Bronchial epithelial cell (primary cell): ENCODE measurements at regions not wholly inside any gene's neighbourhood (a gene's known extent, or its start where the extent isn't known, plus 50 kb on each side); places are given as distances from the start of the nearest gene placed in this dataset.
A peak's percentile ranks its signal among the peaks of the same experiment; 100 is the strongest.

Experiments used
- DNase-seq: peaks from one replicate; pipeline ENCODE4 v3.0.0-alpha.2; 2010; ENCODE audit warnings: low read depth
- FAIRE-seq: peaks from 2 replicates; lab custom pipeline; 2011; peaks lifted over from hg19 to GRCh38; lab: Jason Lieb, UNC
- H3K27me3 ChIP-seq: 2 replicates; pipeline ENCODE4 v1.5.1; 2011; ENCODE audit warnings: low read length; ENCODE audit not compliant: control insufficient read depth, insufficient read depth
- H3K36me3 ChIP-seq: 2 replicates; pipeline ENCODE4 v1.5.1; 2011; ENCODE audit warnings: low read length; ENCODE audit not compliant: control insufficient read depth, insufficient read depth
- H3K4me3 ChIP-seq: 2 replicates; pipeline ENCODE4 v1.5.1; 2011; ENCODE audit warnings: mild to moderate bottlenecking, low read depth, low read length, control low read depth
- TF ChIP-seq, protein P1 (sequence below): IDR thresholded peaks from 2 replicates; pipeline ENCODE4 v1.5.1; 2011; ENCODE audit warnings: mild to moderate bottlenecking, moderate library complexity, low read length, control low read depth, inconsistent platforms; ENCODE audit not compliant: insufficient read depth, severe bottlenecking

DNA sequence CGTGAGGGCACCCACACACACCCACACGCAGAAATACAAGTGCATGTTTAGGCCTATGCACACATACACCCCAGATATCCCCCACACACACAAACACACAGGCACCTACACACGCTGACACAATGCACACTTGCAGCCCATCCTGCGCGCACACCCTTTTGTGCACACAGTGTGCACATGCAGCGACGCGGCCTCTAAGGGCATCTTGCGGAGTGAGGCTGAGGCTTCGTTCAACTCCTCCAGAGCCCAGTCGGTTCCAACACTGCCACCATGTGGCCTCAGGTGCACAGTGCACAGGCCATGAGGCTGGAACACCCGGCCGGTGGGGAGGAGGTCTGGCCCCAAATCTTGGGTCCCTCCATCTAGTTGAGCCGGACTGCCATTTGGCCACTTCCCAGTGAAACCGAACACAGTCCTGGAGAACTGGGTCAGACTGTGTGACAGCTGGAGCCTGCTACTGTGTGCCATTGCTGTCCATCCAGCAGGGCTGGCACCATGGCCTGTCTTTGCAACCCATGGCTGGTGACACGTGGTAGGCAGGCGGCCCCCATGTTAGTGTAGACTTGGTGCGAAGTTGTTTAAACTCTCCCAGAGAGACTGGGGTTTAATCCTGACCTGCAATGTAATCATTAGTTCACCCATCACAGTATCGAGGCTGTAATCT, 97.7 kb upstream of the MVB12B start:
- Histone ChIP-seq H3K36me3 (no peaks in the 10 kb centered on the region), H3K4me3 (no peak overlapping the region), H3K27me3 (peaks cover 3% of the 10 kb centered on the region)
- peak; percentile 50 for FAIRE-seq
- peak; percentile 49 for DNase-seq
- TF ChIP-seq, protein P1, sequence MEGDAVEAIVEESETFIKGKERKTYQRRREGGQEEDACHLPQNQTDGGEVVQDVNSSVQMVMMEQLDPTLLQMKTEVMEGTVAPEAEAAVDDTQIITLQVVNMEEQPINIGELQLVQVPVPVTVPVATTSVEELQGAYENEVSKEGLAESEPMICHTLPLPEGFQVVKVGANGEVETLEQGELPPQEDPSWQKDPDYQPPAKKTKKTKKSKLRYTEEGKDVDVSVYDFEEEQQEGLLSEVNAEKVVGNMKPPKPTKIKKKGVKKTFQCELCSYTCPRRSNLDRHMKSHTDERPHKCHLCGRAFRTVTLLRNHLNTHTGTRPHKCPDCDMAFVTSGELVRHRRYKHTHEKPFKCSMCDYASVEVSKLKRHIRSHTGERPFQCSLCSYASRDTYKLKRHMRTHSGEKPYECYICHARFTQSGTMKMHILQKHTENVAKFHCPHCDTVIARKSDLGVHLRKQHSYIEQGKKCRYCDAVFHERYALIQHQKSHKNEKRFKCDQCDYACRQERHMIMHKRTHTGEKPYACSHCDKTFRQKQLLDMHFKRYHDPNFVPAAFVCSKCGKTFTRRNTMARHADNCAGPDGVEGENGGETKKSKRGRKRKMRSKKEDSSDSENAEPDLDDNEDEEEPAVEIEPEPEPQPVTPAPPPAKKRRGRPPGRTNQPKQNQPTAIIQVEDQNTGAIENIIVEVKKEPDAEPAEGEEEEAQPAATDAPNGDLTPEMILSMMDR = peak; percentile 95

DNA sequence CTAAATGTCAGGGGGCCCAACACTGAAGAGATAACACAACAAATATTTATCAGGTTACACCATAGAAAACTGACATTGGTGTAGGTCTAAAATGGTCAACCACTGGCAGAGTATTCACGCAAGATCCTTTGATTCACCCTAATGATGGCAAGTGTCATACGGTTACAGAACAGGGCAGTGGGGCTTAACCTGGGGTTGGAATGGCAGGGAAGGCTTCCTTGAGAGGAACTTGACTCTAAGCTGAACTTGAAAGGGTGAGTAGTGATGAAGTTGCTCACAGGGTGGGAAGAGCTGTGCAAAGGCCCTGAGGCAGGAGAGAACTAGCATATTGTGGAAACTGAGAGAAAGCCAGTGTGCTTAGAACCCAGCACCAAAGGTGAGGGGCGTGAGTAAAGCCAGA, 97.1 kb upstream of the MVB12B start:
- DNase-seq (no peak), FAIRE-seq (no peak)
- H3K36me3 ChIP-seq = no peaks in the 10 kb centered on the region
- no peak overlapping the region for H3K4me3 ChIP-seq
- TF ChIP-seq, protein P1 = no peak
- H3K27me3 ChIP-seq = peaks cover 3% of the 10 kb centered on the region

DNA sequence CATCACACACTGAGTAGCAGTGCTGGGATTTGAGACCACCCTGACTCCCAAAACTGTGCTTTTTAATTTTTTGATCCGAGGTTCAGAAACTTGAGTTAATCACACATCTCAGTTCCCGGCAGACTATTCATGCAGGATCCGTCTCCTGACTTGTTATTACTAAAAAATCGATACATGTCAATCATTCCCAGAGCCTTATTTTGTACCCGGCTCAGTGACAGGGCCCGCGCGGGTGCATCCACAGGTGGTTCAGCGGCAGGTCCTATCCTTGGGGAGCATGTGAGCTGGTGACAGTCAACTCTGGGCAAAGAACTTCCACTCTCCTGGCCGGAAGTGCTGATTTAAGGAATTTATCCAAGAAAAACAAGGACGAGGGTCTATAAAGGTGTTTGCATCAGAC, 95.9 kb upstream of the MVB12B start:
- peaks cover 3% of the 10 kb centered on the region for H3K27me3 ChIP-seq
- DNase-seq = no peak
- FAIRE-seq = no peak

DNA sequence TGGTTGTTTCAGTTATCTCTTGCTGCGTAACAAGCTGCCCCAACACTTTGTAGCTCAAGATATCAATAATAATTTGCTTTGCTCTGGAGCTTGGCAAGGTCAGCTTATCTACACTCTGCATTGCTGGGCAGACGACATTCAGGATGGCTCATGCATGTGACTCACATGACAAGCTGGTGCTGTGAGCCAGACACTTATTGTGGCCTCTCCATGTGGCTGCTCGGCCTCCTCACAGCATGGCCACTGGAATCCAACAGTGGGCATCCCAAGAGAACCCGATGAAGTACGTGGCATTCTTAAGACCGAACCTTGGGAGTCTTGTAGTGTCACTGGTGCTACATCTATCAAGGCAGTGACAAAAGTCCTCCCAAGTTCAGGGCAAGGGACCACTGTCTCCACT, 94.2 kb upstream of the MVB12B start:
- H3K27me3 ChIP-seq = peaks cover 3% of the 10 kb centered on the region
- peak; percentile 2 for DNase-seq
- H3K4me3 ChIP-seq = no peak overlapping the region
- no peak for FAIRE-seq
- H3K36me3 ChIP-seq = no peaks in the 10 kb centered on the region
- TF ChIP-seq, protein P1 = no peak

More for the DNA sequence above, 95.9 kb upstream of the MVB12B start:
- Histone ChIP-seq H3K4me3 (no peak overlapping the region), H3K36me3 (no peaks in the 10 kb centered on the region)
- TF ChIP-seq, protein P1 = no peak

DNA sequence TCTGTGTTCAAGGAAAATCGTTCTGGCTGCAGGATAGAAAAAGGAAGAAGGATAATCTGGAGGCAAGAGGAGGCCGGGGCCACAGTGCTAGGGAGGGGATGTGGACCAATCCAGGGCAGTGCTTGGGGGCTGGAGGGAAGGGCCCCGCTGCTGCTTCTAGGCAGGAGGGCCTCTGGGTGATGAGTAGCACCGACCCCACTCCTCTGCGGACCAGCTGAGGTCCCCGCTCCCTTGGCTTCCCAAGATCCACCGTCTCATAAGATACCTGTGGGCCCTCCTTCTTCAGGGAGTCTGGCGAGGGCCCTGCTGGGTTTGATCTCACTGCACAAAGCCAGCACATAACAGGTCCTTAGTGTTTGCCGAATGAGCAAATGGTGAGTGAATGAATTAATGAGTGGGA, 93.5 kb upstream of the MVB12B start:
- TF ChIP-seq, protein P1 = no peak
- Histone ChIP-seq H3K36me3 (no peaks in the 10 kb centered on the region), H3K4me3 (no peak overlapping the region), H3K27me3 (peaks cover 3% of the 10 kb centered on the region)
- FAIRE-seq (peak; percentile 70), DNase-seq (no peak)
